Non-pigmented ciliary epithelial cell (primary cell): ENCODE measurements at regions not wholly inside any gene's neighbourhood (a gene's known extent, or its start where the extent isn't known, plus 50 kb on each side); places are given as distances from the start of the nearest gene placed in this dataset.

Experiments used
- DNase-seq: peaks from one replicate; pipeline ENCODE4 v3.0.0-alpha.2; 2010; ENCODE audit warnings: low read depth

- DNase-seq, result no peak
Measured at GRCh38 chr2:237170020-237170419, 84.3 kb downstream of the COPS8 start.

GRCh38 chr2:237171396-237171795 is 85.7 kb downstream of the COPS8 start:
- peak; percentile 90 for DNase-seq

GRCh38 chr2:237171881-237172280 is 86.2 kb downstream of the COPS8 start:
- no peak for DNase-seq

- no peak for DNase-seq
Measured at GRCh38 chr2:237177052-237177451, 91.4 kb downstream of the COPS8 start.

GRCh38 chr2:237177986-237178385 is 92.3 kb downstream of the COPS8 start:
- DNase-seq, result no peak

GRCh38 chr2:237178396-237178795 is 92.7 kb downstream of the COPS8 start:
- DNase-seq, result no peak

GRCh38 chr2:237179161-237179560 is 93.5 kb downstream of the COPS8 start:
- DNase-seq, result no peak

- no peak for DNase-seq
Measured at GRCh38 chr2:237180187-237180586, 94.5 kb downstream of the COPS8 start.

GRCh38 chr2:237180987-237181386 is 95.3 kb downstream of the COPS8 start:
- DNase-seq, result no peak

GRCh38 chr2:237181844-237182243 is 96.2 kb downstream of the COPS8 start:
- DNase-seq, result peak; percentile 82

- DNase-seq, result no peak
Measured at GRCh38 chr2:237182422-237183123, 96.9 kb downstream of the COPS8 start.

GRCh38 chr2:237184192-237184918 is 98.7 kb downstream of the COPS8 start:
- DNase-seq, result no peak

- no peak for DNase-seq
Measured at GRCh38 chr2:237184919-237185552, 99.3 kb downstream of the COPS8 start.

- no peak for DNase-seq
Measured at GRCh38 chr2:237185553-237185925, 99.8 kb downstream of the COPS8 start.

GRCh38 chr2:237189799-237190198 is 104.1 kb downstream of the COPS8 start:
- no peak for DNase-seq

GRCh38 chr2:237190966-237191713 is 105.5 kb downstream of the COPS8 start:
- DNase-seq, result no peak

- no peak for DNase-seq
Measured at GRCh38 chr2:237191714-237192081, 106.0 kb downstream of the COPS8 start.

GRCh38 chr2:237192881-237193280 is 107.2 kb downstream of the COPS8 start:
- no peak for DNase-seq

GRCh38 chr2:237193436-237193835 is 107.7 kb downstream of the COPS8 start:
- no peak for DNase-seq

GRCh38 chr2:237194081-237194480 is 108.4 kb downstream of the COPS8 start:
- DNase-seq, result no peak

- DNase-seq, result no peak
Measured at GRCh38 chr2:237194906-237195305, 109.2 kb downstream of the COPS8 start.

- DNase-seq, result no peak
Measured at GRCh38 chr2:237195396-237196120, 109.9 kb downstream of the COPS8 start.
